Endothelial cell of umbilical vein (primary cell): ENCODE measurements at regions not wholly inside any gene's neighbourhood (a gene's known extent, or its start where the extent isn't known, plus 50 kb on each side); places are given as distances from the start of the nearest gene placed in this dataset.

Experiments used
- BruUV-seq: library from RNA; stranded (reverse); fragments of 400-500 nt; replicated peaks from 2 replicates; lab custom pipeline; 2021; lab: Mats Ljungman, UMichigan
- CTCF ChIA-PET: fragments of 300-600, 350-600 bp; sonication (Branson Sonifier 250); formaldehyde crosslinking; loops from one replicate; lab custom pipeline; 2021; ENCODE audit warnings: antibody characterized with exemption, inconsistent platforms; lab: Charles Lee
- POLR2A ChIA-PET: fragments of 300-600, 350-600 bp; sonication (Branson Sonifier 250); formaldehyde crosslinking; loops from one replicate; lab custom pipeline; 2021; ENCODE audit warnings: antibody characterized with exemption, inconsistent platforms; lab: Charles Lee
- DNase-seq: peaks from one replicate; pipeline ENCODE4 v3.0.0-alpha.2; 2011; ENCODE audit warnings: low read depth, low spot score
- FAIRE-seq: peaks from 2 replicates; lab custom pipeline; 2011; peaks lifted over from hg19 to GRCh38; lab: Jason Lieb, UNC
- H2AFZ ChIP-seq: 2 replicates; pipeline ENCODE4 v1.6.0; 2012; ENCODE audit warnings: low read depth, low read length, control low read depth, inconsistent platforms
- H3K27ac ChIP-seq: 2 replicates; pipeline ENCODE4 v1.5.1; 2011; ENCODE audit warnings: low read depth, mild to moderate bottlenecking, control low read depth, low read length, moderate library complexity; ENCODE audit not compliant: insufficient read depth
- H3K27me3 ChIP-seq, 2 experiments: 2 replicates each; pipeline versions ENCODE4 v1.6.0 to v1.6.1; 2011; ENCODE audit warnings: low read length in 2 of 2, mixed read lengths in 1 of 2; ENCODE audit not compliant: control insufficient read depth in 2 of 2, insufficient read depth in 2 of 2
- H3K36me3 ChIP-seq, 2 experiments: 2 replicates in 1 of 2; 3 replicates in 1 of 2; pipeline ENCODE4 v1.5.1; 2011; ENCODE audit warnings: low read length in 2 of 2, mild to moderate bottlenecking in 1 of 2, moderate library complexity in 1 of 2; ENCODE audit not compliant: control insufficient read depth in 2 of 2, insufficient read depth in 2 of 2; ENCODE audit errors: extremely low read depth in 1 of 2
- H3K4me1 ChIP-seq: 3 replicates; pipeline ENCODE4 v1.5.1; 2011; ENCODE audit warnings: mild to moderate bottlenecking, low read length; ENCODE audit not compliant: control insufficient read depth, insufficient read depth; ENCODE audit errors: extremely low read depth
- H3K4me2 ChIP-seq: 2 replicates; pipeline ENCODE4 v1.6.1; 2011; ENCODE audit warnings: low read length, control low read depth, mixed read lengths; ENCODE audit not compliant: insufficient read depth
- H3K4me3 ChIP-seq, 3 experiments: fragments of 200-600 bp in 1 of 3; sonication (generic), shearing (Covaris generic) in 1 of 3; replicated peaks in 1 of 3; 2 replicates each; pipeline ENCODE4 v1.5.1; 2011 to 2016; ENCODE audit warnings: control low read depth in 3 of 3, low read length in 3 of 3, mild to moderate bottlenecking in 2 of 3, inconsistent platforms in 1 of 3, low read depth in 1 of 3, moderate library complexity in 1 of 3; ENCODE audit not compliant: insufficient read depth in 1 of 3
- H3K79me2 ChIP-seq: 2 replicates; pipeline ENCODE4 v1.6.0; 2012; ENCODE audit warnings: low read length, inconsistent platforms; ENCODE audit not compliant: control insufficient read depth, insufficient read depth
- H3K9ac ChIP-seq: replicated peaks from 2 replicates; pipeline ENCODE3; 2011; ENCODE audit warnings: low read length, control low read depth; ENCODE audit not compliant: insufficient read depth; ENCODE audit errors: extremely low read depth
- H3K9me1 ChIP-seq: replicated peaks from 3 replicates; pipeline ENCODE4 v1.6.0; 2011; ENCODE audit warnings: mild to moderate bottlenecking, low read length; ENCODE audit not compliant: control insufficient read depth, insufficient read depth; ENCODE audit errors: extremely low read depth
- H3K9me3 ChIP-seq: replicated peaks from 2 replicates; pipeline ENCODE4 v1.5.1; 2012; ENCODE audit warnings: low read length, inconsistent platforms; ENCODE audit not compliant: control insufficient read depth, insufficient read depth
- H4K20me1 ChIP-seq: replicated peaks from 2 replicates; pipeline ENCODE3; 2011; ENCODE audit warnings: mild to moderate bottlenecking, low read length; ENCODE audit not compliant: control insufficient read depth, insufficient read depth; ENCODE audit errors: extremely low read depth
- CTCF ChIP-seq, 2 donors: IDR thresholded peaks; 1 replicate in 1 of 2; 2 replicates in 1 of 2; pipeline ENCODE4 v1.5.1; 2011; ENCODE audit warnings: low read length in 2 of 2, mild to moderate bottlenecking in 2 of 2, moderate library complexity in 2 of 2, control low read depth in 1 of 2, inconsistent platforms in 1 of 2, low read depth in 1 of 2; ENCODE audit not compliant: insufficient read depth in 1 of 2; ENCODE audit errors: extremely low read depth in 1 of 2
- EZH2 ChIP-seq: IDR thresholded peaks from 2 replicates; pipeline ENCODE4 v1.6.1; 2012; ENCODE audit warnings: borderline replicate concordance, low read depth, mild to moderate bottlenecking, moderate library complexity, low read length, inconsistent platforms; ENCODE audit not compliant: severe bottlenecking
- FOS ChIP-seq: IDR thresholded peaks from 2 replicates; pipeline ENCODE4 v1.6.1; 2011; ENCODE audit warnings: mild to moderate bottlenecking, low read length, moderate library complexity, borderline replicate concordance; ENCODE audit not compliant: insufficient read depth
- GATA2 ChIP-seq: IDR thresholded peaks from 2 replicates; pipeline ENCODE4 v1.7.0; 2011; ENCODE audit warnings: low read depth, mild to moderate bottlenecking, moderate library complexity, mixed read lengths, low read length; ENCODE audit not compliant: insufficient read length, insufficient read depth
- JUN ChIP-seq: IDR thresholded peaks from 2 replicates; pipeline ENCODE4 v1.6.1; 2011; ENCODE audit warnings: borderline replicate concordance, low read depth; ENCODE audit not compliant: insufficient read length, insufficient read depth
- MAX ChIP-seq: IDR thresholded peaks from 2 replicates; pipeline ENCODE4 v1.6.1; 2011; ENCODE audit not compliant: insufficient read depth, insufficient read length
- MYC ChIP-seq: IDR thresholded peaks from one replicate; pipeline ENCODE4 v1.6.1; 2011; ENCODE audit warnings: mild to moderate bottlenecking, low read depth, low read length
- POLR2A ChIP-seq: IDR thresholded peaks from 2 replicates; pipeline ENCODE4 v1.6.1; 2012; ENCODE audit warnings: low read depth, mild to moderate bottlenecking, control low read depth, low read length
- POLR2AphosphoS5 ChIP-seq: IDR thresholded peaks from 2 replicates; pipeline ENCODE4 v1.6.1; 2012; ENCODE audit warnings: low read depth, mild to moderate bottlenecking, control low read depth, low read length, moderate library complexity; ENCODE audit not compliant: insufficient read depth
- dilution Hi-C: fragments of 300-500 bp; cut with MboI; formaldehyde crosslinking; loops from one replicate; pipeline ENCODE4 v1.15.0; 2019; ENCODE audit warnings: low sequenced_read_pairs; ENCODE audit not compliant: extremely low pct_ligation_motif_present
- intact Hi-C: fragments of 100-400 bp; cut with micrococcal nuclease; formaldehyde crosslinking; loops from one replicate; pipeline ENCODE4 v1.10.0; 2022

GRCh38 chr22:23382428-23383218 lies 197.5 kb downstream of the IGLL1 start:
- H3K27ac ChIP-seq: no peak overlapping the region
- no peaks in the 10 kb centered on the region for H3K9me1 ChIP-seq
- H4K20me1 ChIP-seq: no peaks in the 10 kb centered on the region
- CTCF ChIA-PET: interaction anchor here (0.8 to 2.5 kb wide), 6 partner anchors 9 to 423 kb away, joined by 3 to 14 read pairs (median 4); no protein-coding TSS in a partner anchor
- H3K27me3 ChIP-seq: no peaks in the 10 kb centered on the region
- DNase-seq (no peak), FAIRE-seq (no peak)
- POLR2A ChIA-PET: no interaction called here
- H2AFZ ChIP-seq: no peak overlapping the region
- no peak overlapping the region for H3K4me2 ChIP-seq
- intact Hi-C loops: loop anchor here (10.0 kb wide), 1 partner anchor 238 kb away; the partner anchor contains the start of genes RAB36 and RSPH14
- BruUV-seq: no TSS peak
- no peak overlapping the region for H3K4me3 ChIP-seq
- no peaks in the 10 kb centered on the region for H3K79me2 ChIP-seq
- H3K9me3 ChIP-seq: no peaks in the 10 kb centered on the region
- H3K36me3 ChIP-seq: no peaks in the 10 kb centered on the region
- no peaks in the 10 kb centered on the region for H3K4me1 ChIP-seq
- dilution Hi-C loops: no loop called here
- TF ChIP-seq GATA2 (no peak), POLR2A (no peak), FOS (no peak), MYC (no peak), EZH2 (no peak), JUN (no peak), POLR2AphosphoS5 (no peak), CTCF (IDR thresholded peaks at IDR 0.05; ENCODE audit: extremely low read depth in 1 of 2, insufficient read depth in 1 of 2, low read depth in 1 of 2, low read length in 2 of 2) (no peak), MAX (no peak)
- no peak overlapping the region for H3K9ac ChIP-seq
